RWPE1 (cell line): ENCODE measurements at regions not wholly inside any gene's neighbourhood (a gene's known extent, or its start where the extent isn't known, plus 50 kb on each side); places are given as distances from the start of the nearest gene placed in this dataset.
"Not testable (repeated sequence)": the region's sequence is repeated elsewhere in the genome, so short reads cannot be mapped to it uniquely, and the experiment has no call there.

Source experiments
- CTCF ChIA-PET: fragments of 350-600 bp; sonication (Branson Sonifier 250); formaldehyde crosslinking; extraction: SDS; loops from one replicate; lab custom pipeline; 2021; lab: Yijun Ruan, JAX
- POLR2A ChIA-PET: fragments of 400-600 bp; formaldehyde crosslinking; extraction: SDS; loops from one replicate; lab custom pipeline; 2020; ENCODE audit warnings: antibody characterized with exemption; ENCODE audit not compliant: low non-redundant PET; lab: Yijun Ruan, JAX
- DNase-seq: peaks from one replicate; pipeline ENCODE4 v3.0.0; 2012; ENCODE audit warnings: low spot score
- H3K27ac ChIP-seq: fragments of 450-650 bp; 2 replicates; pipeline ENCODE4 v1.5.1; 2017
- TF ChIP-seq, protein P1 (sequence below): fragments of 450-650 bp; conservative IDR thresholded peaks from 2 replicates; pipeline ENCODE4 v1.5.1; 2017; ENCODE audit warnings: low read depth, mild to moderate bottlenecking

DNA sequence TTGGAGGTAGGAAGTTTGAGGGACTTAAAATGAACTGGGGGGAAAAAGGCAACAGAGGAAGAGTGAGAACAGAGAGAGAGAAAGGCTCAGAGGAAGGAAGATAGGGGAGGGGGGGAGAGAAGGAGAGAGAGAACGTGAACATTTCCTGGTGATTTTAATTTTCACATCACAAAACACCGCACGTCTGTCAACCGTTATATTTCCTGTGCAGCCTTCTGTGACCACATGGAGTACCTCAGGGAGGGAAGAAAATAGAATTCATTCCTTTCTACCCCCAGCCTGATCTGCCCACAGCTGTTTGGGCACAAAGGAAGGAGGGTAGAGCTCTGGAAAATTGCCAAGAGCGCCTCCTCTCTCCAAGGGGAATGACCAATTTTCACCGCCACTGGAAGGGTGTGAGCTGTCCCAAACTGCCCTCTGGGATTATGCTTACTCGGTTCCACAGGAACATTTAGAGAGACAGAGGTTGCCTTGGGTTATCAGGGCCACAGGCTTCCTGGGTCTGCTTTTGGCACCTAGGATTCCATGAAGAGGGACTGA is 135.7 kb upstream of the MAMLD1 start:
- TF ChIP-seq, protein P1, sequence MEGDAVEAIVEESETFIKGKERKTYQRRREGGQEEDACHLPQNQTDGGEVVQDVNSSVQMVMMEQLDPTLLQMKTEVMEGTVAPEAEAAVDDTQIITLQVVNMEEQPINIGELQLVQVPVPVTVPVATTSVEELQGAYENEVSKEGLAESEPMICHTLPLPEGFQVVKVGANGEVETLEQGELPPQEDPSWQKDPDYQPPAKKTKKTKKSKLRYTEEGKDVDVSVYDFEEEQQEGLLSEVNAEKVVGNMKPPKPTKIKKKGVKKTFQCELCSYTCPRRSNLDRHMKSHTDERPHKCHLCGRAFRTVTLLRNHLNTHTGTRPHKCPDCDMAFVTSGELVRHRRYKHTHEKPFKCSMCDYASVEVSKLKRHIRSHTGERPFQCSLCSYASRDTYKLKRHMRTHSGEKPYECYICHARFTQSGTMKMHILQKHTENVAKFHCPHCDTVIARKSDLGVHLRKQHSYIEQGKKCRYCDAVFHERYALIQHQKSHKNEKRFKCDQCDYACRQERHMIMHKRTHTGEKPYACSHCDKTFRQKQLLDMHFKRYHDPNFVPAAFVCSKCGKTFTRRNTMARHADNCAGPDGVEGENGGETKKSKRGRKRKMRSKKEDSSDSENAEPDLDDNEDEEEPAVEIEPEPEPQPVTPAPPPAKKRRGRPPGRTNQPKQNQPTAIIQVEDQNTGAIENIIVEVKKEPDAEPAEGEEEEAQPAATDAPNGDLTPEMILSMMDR = no peak
- ChIA-PET CTCF (no interaction called here), POLR2A (no interaction called here)

DNA sequence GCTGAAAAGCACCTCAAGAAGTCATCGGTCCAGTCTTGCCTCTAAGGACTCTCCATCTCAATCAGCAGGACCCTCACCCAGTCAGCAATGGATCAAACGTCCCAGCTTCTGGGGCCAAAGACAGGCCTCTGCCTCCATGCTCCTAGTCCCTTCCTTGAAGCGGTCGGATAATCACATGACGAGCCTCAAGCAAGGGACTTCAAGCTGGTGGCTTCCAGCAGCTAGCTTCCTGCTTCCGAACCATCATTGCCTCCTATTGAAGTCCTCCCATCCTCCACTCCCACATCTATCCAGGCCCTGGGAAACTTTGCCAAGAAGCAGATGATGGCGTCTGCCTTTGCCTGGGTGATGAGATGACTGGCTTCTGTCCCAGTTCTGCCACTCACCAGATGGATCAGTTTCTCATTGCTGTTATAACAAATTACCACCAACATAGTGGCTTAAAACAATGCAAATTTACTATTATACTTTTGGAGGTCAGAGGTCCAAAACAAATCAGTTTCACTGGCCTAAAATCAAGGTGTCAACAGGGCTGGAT is 135.2 kb upstream of the MAMLD1 start:
- TF ChIP-seq, protein P1 = no peak
- POLR2A ChIA-PET = no interaction called here
- no peak for DNase-seq
- no peak overlapping the region for H3K27ac ChIP-seq
- CTCF ChIA-PET = no interaction called here

More for the DNA sequence above, 135.7 kb upstream of the MAMLD1 start:
- no peak for DNase-seq
- no peak overlapping the region for H3K27ac ChIP-seq

DNA sequence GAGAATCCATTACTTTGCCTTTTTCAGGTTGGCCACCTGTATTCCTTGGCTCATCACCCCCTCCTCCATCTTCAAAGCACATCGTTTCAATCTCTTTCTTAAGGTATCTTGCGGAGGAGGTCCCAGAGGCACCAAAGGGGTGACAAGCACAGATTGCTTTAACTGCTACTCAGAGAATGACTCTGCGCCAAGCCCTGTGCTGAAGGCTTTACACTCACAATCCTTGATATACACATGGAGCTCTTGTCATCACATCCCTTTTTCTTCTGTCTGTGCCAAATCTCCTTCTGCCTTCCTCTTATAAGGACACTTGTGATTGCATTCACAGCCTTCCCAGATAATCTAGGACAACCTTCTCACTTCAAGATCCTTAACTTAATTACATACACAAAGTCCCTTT is 134.7 kb upstream of the MAMLD1 start:
- ChIA-PET CTCF (no interaction called here), POLR2A (no interaction called here)
- H3K27ac ChIP-seq = no peak overlapping the region
- no peak for DNase-seq
- TF ChIP-seq, protein P1 = no peak

DNA sequence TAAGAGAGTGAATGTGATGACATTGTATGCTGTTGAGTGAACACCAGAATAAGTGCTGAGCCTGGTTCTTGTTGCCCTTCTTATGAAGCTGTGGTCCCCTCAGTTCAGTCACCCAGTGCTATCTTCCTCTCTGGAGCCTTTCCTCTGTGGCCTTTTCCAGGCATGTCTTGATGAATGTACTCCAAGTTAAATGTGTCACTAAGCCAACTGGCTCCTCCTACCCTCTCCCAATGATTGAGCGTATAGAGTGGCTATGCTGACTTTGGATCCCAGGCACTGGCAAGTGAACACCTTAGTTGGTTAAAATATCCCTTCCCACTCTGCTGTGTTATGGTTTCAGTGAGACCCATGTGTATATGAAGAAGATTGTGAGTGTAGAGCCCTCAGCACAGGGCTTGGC is 134.1 kb upstream of the MAMLD1 start:
- no peak for DNase-seq
- ChIA-PET POLR2A (no interaction called here), CTCF (no interaction called here)
- TF ChIP-seq, protein P1 = no peak
- no peak overlapping the region for H3K27ac ChIP-seq

DNA sequence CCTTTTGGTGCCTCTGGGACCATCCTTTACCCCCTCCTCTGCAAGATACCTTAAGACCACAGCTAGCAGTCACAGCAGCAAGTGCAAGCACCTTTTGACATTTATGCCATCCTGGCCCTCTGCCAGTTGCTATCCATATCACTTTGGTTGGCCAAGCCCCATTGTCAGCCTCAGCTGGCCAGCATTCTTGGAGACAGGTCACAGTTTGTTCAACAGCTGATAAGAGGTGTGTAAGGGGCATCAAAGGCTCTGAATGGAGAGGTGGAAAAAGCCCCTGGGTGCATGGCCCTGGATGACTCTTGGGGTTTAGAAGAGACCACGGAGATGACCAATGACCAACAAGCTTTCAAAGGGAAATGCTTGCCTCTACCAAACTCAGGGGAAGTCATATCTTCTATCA is 133.6 kb upstream of the MAMLD1 start:
- TF ChIP-seq, protein P1 = no peak
- CTCF ChIA-PET = interaction anchor here (0.7 kb wide), 1 partner anchor 17 kb away, joined by 3 read pairs; no protein-coding TSS in a partner anchor
- DNase-seq = no peak
- POLR2A ChIA-PET = no interaction called here
- no peak overlapping the region for H3K27ac ChIP-seq

DNA sequence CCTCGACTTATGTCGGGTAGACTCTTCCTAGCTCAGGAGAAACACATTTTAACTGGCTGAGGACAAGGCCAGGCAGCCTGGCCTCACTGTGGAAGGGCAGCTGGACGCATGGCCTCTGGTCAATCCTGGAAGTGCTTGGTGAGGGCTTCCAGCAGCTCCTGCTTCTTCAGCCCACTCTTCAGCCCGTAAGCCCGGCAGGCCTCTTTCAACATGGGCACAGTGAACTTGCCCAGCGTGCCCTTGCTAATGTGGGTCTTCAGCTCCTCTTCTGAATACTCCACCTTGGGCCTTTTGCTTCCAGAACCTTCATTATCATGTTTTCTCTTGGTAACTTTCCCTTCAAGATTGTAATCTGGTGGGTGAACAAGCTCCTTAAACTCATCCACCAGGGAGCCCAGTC is 132.2 kb upstream of the MAMLD1 start:
- CTCF ChIA-PET = not testable (repeated sequence)

DNA sequence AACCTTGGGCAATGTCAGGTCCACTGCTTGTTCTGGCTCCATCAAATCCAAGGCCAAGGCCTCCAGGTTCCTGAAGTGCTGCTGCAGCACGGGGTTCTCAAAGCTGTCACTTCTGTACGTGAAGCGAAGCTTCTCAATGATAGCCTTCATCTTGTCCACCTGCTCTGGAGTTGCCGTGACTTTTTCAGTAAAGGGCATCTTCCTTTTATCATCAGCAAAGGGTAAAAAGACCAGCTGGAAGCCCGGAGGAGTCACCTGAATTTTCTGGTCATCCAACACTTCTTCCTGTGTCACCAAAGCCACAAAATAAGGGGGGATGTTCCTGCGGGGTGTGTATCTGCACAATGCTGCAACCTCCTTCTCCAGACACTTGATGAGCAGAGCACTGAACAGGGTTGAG is 131.7 kb upstream of the MAMLD1 start:
- H3K27ac ChIP-seq, CTCF ChIA-PET, DNase-seq, POLR2A ChIA-PET: not testable (repeated sequence)

More for the DNA sequence above, 132.2 kb upstream of the MAMLD1 start:
- H3K27ac ChIP-seq, DNase-seq, POLR2A ChIA-PET: not testable (repeated sequence)

DNA sequence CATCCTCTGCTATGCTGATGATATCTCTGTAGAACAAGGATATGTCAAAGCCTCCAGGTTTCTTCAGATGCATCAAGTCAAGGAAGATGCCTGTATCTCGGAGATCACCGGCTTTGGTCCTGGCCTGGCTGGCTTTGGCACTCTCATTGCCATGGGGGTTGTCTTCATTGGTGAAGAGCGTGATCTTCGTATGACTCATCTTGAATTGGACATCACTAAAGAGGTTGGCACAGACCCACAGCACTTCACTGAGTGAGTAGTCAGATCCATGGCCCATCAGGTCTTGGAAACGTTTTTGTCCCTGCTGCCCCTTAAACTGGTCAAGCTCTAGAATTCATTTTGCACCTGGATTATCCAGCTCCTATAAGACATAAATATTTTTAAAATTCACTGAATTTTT is 130.9 kb upstream of the MAMLD1 start:
- POLR2A ChIA-PET, H3K27ac ChIP-seq: not testable (repeated sequence)

More for the DNA sequence above, 130.9 kb upstream of the MAMLD1 start:
- DNase-seq, CTCF ChIA-PET: not testable (repeated sequence)
